Heart left ventricle (tissue), 16 donors: ENCODE measurements at regions not wholly inside any gene's neighbourhood (a gene's known extent, or its start where the extent isn't known, plus 50 kb on each side); places are given as distances from the start of the nearest gene placed in this dataset.

Experiments used
- ATAC-seq, 4 donors: fragments of 200-7000 bp; cut with Tn5 transposase; one replicate each; pipeline ENCODE4 v1.9.1; 2020 to 2022; ENCODE audit warnings: moderate library complexity in 4 of 4, mild to moderate bottlenecking in 3 of 4, moderate number of reproducible peaks in 1 of 4
- DNase-seq, 5 donors: peaks; one replicate each; pipeline ENCODE4 v3.0.0-alpha.2; 2020
- H3K27ac ChIP-seq, 12 donors: fragments of 200-600 bp; sonication (generic) in 4 of 12; one replicate each; pipeline versions ENCODE4 v1.5.0 to v1.8.0; 2016 to 2022; ENCODE audit warnings: mild to moderate bottlenecking in 2 of 12
- H3K27me3 ChIP-seq, 9 donors: fragments of 200-600 bp; sonication (generic) in 2 of 9; one replicate each; pipeline versions ENCODE4 v1.5.1 to v1.8.0; 2016 to 2022; ENCODE audit warnings: mild to moderate bottlenecking in 3 of 9
- H3K36me3 ChIP-seq, 9 donors: fragments of 200-600 bp; sonication (generic) in 2 of 9; one replicate each; pipeline versions ENCODE4 v1.5.0 to v1.8.0; 2018 to 2022; ENCODE audit warnings: mild to moderate bottlenecking in 2 of 9
- H3K4me1 ChIP-seq, 12 donors: fragments of 200-600 bp; sonication (generic) in 4 of 12; one replicate each; pipeline versions ENCODE4 v1.5.0 to v1.8.0; 2016 to 2022; ENCODE audit warnings: mild to moderate bottlenecking in 3 of 12
- H3K4me3 ChIP-seq, 12 donors: fragments of 200-600 bp; sonication (generic) in 4 of 12; one replicate each; pipeline versions ENCODE4 v1.5.0 to v1.8.0; 2017 to 2022; ENCODE audit warnings: mild to moderate bottlenecking in 9 of 12, moderate library complexity in 4 of 12
- H3K9me3 ChIP-seq, 12 donors: fragments of 200-600 bp; sonication (generic) in 4 of 12; one replicate each; pipeline versions ENCODE4 v1.5.0 to v1.8.0; 2016 to 2022; ENCODE audit warnings: mild to moderate bottlenecking in 1 of 12
- CTCF ChIP-seq, 12 donors: fragments of 200-600 bp; sonication (generic) in 4 of 12; IDR thresholded peaks; one replicate each; pipeline versions ENCODE4 v1.5.0 to v1.8.0; 2018 to 2022; ENCODE audit warnings: antibody characterized with exemption in 12 of 12, mild to moderate bottlenecking in 5 of 12
- POLR2A ChIP-seq, 2 donors: fragments of 450-650 bp; IDR thresholded peaks; one replicate each; pipeline ENCODE4 v1.6.1; 2017; ENCODE audit warnings: antibody characterized with exemption in 2 of 2, mild to moderate bottlenecking in 2 of 2, moderate library complexity in 2 of 2
- WGBS, 4 donors: extraction: QIAGEN DNeasy Blood & Tissue Kit in 2 of 4; methylation state at CpG; one replicate each; pipeline versions ENCODE4 v1.1.5 to v1.1.7; 2013 to 2018; 5-methylcytosine and 5-hydroxymethylcytosine counted together
- intact Hi-C, 10 donors: fragments of 100-400 bp; cut with DNase I; formaldehyde crosslinking; loops; one replicate each; pipeline versions ENCODE4 v1.11.1 to v1.14.2; 2022
- donor health status: ischemic (EF 13 %, LVEDD 7.1; RV severe dilation, severe dysfunction).
- donor health status: healthy with polysubstance abuse.
- donor health status: DM: no; HTN: yes; CAD: no.
- donor health status: DM: no; HTN: no; CAD: no.
- donor health status: ischemic (EF 25% LVEDD 6.9; RV normal size, moderate dysfunction).
- donor health status: ischemic (EF 25% LVEDD 5.7; RV mildly dilated, moderate dysfunction).
- donor health status: healthy.
- donor health status: DM: yes; HTN: yes; CAD: no.
- donor health status: ischemic (EF 35%, LVEDD 5.7; RV mildly dilated, moderate dysfunction).
- donor health status: nonischemic (EF 11% LVEDD 7.7; RV severe dilation, severe dysfunction).
- donor health status: DM: yes; HTN: yes; CAD: no.
- donor health status: PGD.
- donor health status: ischemic (EF 29% LVEDD 5.4; RV normal size, mild dysfunction).
- donor health status: nonischemic (EF 23%, LVEDD 6.1; RV moderate dilation, normal function).

GRCh38 chr18:7288544-7288943 lies 57.7 kb downstream of the LRRC30 start:
- Histone ChIP-seq H3K4me1 (peaks cover 0 to 20% (median 3%) of the 10 kb centered on the region in 12 donors), H3K9me3 (peaks cover 0 to 3% (median 0%) of the 10 kb centered on the region in 12 donors), H3K27ac (peak overlapping the region in 2 of 12 donors; percentile 8 to 34), H3K27me3 (no peaks in the 10 kb centered on the region), H3K4me3 (no peak overlapping the region), H3K36me3 (no peaks in the 10 kb centered on the region)
- intact Hi-C loops: loop anchor here in 2 of 10 donors (5.0 kb wide), 1 partner anchor 79 kb away; no protein-coding TSS in a partner anchor
- DNase-seq (no peak), ATAC-seq (peak in 1 of 4 donors; percentile 62)
- TF ChIP-seq POLR2A (IDR thresholded peaks at IDR 0.05) (no peak), CTCF (IDR thresholded peaks at IDR 0.05) (no peak)
- 44 to 65% (median 56%) methylated on average over 3 to 6 of the region's 6 CpGs for WGBS, 4 donors

GRCh38 chr18:7290077-7290476 lies 59.2 kb downstream of the LRRC30 start:
- TF ChIP-seq CTCF (IDR thresholded peaks at IDR 0.05) (no peak), POLR2A (IDR thresholded peaks at IDR 0.05) (no peak)
- H3K27me3 ChIP-seq: no peaks in the 10 kb centered on the region
- H3K4me1 ChIP-seq: peaks cover 0 to 20% (median 3%) of the 10 kb centered on the region in 12 donors
- no peak overlapping the region for H3K4me3 ChIP-seq
- intact Hi-C loops: no loop called here
- H3K9me3 ChIP-seq: peaks cover 0 to 8% (median under 1%) of the 10 kb centered on the region in 12 donors
- H3K36me3 ChIP-seq: no peaks in the 10 kb centered on the region
- H3K27ac ChIP-seq: no peak overlapping the region
- WGBS, 4 donors: 62 to 64% (median 63%) methylated on average over 3 of the region's 3 CpGs
- no peak for DNase-seq
- no peak for ATAC-seq

DNA sequence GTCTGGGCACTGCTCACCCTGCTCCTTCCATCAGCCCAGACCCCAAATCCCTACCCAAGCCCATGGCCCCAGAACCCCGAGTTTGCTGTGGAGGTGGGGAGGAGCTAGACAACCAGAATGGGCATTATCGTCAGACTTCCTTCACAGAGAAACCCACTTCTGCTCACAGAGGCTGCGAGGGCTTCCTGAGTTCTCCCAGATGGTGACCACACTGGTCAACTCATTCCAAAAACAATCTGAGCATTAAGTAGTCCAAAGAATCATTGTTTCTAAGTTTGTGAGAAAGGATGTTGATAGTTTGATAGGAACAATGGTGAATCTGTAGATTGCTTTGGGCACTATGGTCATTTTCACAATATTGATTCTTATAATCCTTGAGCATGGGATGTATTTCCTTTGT lies 60.2 kb downstream of the LRRC30 start:
- WGBS, 4 donors: 40 to 67% (median 53%) methylated on average over 3 of the region's 3 CpGs
- ATAC-seq: peak in 1 of 4 donors; percentile 69
- intact Hi-C loops: no loop called here

DNA sequence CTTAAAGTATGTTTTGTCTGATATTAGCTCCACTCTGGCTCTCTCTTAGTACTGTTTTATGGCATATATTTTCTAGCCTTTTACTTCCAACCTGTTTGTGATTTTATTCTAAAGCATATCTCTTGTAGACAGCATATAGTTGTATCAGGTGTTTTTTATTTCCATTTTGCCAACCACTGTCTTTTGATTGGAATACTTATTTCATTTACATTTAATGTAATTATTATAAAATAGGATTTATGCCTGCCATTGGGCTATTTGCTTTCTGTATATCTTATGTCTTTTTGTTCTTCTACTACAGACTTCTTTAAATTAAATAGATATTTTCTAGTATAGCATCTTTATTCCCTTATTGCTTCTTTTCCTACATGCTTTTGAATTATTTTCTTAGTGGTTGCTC lies 67.3 kb downstream of the LRRC30 start:
- Histone ChIP-seq H3K4me1 (no peaks in the 10 kb centered on the region), H3K27me3 (no peaks in the 10 kb centered on the region), H3K9me3 (peaks cover 0 to 65% (median 20%) of the 10 kb centered on the region in 12 donors), H3K36me3 (no peaks in the 10 kb centered on the region), H3K27ac (no peak overlapping the region), H3K4me3 (no peak overlapping the region)
- DNase-seq (no peak), ATAC-seq (no peak)
- intact Hi-C loops: no loop called here
- TF ChIP-seq CTCF (IDR thresholded peaks at IDR 0.05) (no peak), POLR2A (IDR thresholded peaks at IDR 0.05) (no peak)

More for the DNA sequence above, 60.2 kb downstream of the LRRC30 start:
- no peak for DNase-seq
- Histone ChIP-seq H3K36me3 (no peaks in the 10 kb centered on the region), H3K27me3 (no peaks in the 10 kb centered on the region), H3K9me3 (peaks cover 0 to 17% (median 2%) of the 10 kb centered on the region in 12 donors), H3K4me1 (peaks cover 0 to 20% (median 3%) of the 10 kb centered on the region in 12 donors), H3K4me3 (no peak overlapping the region), H3K27ac (peak overlapping the region in 1 of 12 donors; percentile 26)
- TF ChIP-seq POLR2A (IDR thresholded peaks at IDR 0.05): no peak
- TF ChIP-seq CTCF (IDR thresholded peaks at IDR 0.05): no peak
